Cerebellar cortex (tissue), 1 donor: ENCODE measurements at regions not wholly inside any gene's neighbourhood (a gene's known extent, or its start where the extent isn't known, plus 50 kb on each side); places are given as distances from the start of the nearest gene placed in this dataset.

Experiments
- DNase-seq: peaks from one replicate; pipeline ENCODE4 v3.0.0-alpha.2; 2015; ENCODE audit warnings: low spot score

DNA sequence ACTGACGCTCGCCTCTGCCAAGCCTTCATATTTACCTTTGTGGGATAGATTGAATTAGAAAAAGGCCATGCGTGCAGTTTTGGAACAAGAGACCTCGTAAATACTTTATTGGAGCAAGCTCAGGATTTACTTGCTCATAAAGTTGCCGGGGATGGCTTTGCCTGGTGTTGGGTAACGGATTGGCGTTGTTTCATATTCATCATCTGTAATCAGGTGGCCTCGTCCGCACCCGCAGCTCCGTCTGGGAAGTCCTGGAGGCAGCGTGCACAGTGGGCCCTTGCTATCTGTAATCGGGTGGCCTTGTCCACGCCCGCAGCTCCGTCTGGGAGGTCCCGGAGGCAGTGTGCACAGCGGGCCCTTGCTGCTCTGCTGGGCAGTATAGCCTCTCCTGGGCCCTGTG, 1209.3 kb downstream of the BRD1 start:
- DNase-seq: no peak

DNA sequence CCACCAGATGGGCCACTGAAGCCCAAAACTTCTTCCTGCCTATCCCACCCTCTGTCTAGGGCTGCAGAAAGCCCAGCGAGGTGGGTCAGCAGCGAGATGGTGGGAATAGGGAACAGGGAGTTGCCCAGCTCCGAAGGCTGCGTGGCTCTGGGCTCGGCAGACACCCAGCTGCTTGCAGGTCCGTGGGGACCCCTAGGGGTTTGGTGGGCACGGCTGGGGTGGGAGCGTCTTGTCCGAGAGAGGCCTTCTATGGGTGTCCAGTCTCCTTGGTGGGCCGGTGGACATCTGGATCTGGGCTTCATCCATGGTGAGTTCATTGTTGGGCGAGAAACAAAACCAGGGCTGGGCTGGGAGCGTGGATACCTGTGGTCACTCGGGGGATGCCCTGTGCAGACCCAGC, 1211.0 kb downstream of the BRD1 start:
- DNase-seq: no peak

DNA sequence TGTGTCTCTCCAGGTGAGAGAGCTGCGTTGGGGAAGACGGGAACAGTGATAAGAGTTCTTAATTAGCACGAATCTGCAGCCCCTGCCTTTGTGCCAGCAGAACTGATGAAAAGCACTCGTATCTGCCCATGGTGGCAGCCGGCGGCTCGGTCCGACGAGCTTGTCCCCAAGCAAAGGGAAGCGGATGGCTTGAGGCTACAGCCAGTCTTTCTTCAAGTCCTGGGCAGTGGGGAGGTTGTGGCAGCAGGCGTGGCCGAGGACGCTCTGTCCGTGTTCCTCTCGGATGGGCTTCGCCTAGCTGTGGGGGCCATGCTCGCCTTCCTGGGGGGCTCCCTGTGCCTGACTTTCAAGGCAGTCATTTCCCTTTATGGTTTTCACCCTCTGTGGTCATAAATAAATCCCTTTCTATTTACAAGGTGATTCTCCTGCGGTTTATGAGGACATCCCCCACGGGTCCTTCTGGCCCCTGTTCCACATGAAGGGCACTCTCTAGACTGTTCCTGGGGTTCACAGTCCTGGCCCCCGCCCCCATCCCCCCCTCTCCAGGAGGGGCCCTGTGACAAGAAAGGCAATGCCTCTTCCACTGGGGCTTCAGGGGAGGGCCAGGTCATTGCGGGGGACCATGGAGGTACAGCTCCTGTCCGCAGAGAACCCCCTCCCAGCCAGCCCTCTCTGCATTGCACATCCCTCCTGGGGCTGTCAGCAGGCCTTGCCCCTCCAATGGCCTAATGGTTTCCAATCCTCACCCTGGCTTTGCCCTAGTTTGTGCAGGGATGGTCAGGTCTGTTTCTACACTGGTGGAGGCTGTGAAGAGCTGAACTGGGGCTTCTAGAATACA, 1212.3 kb downstream of the BRD1 start:
- DNase-seq: no peak

DNA sequence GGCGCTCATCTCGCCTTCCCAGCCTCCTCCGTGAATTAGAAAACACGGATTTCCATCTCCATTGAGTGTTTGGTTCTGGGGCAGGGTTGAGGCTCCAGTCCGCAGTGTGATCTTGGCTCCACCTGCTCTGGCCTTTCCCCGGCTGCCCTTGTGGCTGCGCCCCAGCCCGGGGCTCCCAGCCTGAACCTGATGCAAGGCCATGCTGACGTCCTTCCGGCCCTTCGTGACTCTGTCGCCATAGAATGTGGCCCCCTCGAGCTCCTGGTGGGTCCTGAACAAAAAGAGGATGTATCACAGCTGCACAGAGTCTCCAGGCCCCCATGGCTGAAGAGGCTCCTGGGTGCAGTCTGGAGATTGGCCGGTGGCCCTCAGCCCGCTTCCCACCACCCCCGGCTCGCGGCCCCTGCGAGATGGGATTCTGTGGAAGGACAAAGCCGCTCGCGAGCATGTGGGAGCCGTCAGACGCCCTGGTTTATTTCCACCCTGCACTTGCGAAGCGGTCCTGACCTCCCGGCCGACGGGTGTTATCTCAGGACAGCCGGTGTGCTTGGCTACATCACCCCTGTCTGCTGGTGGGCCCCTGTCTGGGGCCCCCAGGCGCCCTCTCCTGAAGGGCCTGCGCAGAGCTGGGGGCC, 1214.0 kb downstream of the BRD1 start:
- DNase-seq: no peak

DNA sequence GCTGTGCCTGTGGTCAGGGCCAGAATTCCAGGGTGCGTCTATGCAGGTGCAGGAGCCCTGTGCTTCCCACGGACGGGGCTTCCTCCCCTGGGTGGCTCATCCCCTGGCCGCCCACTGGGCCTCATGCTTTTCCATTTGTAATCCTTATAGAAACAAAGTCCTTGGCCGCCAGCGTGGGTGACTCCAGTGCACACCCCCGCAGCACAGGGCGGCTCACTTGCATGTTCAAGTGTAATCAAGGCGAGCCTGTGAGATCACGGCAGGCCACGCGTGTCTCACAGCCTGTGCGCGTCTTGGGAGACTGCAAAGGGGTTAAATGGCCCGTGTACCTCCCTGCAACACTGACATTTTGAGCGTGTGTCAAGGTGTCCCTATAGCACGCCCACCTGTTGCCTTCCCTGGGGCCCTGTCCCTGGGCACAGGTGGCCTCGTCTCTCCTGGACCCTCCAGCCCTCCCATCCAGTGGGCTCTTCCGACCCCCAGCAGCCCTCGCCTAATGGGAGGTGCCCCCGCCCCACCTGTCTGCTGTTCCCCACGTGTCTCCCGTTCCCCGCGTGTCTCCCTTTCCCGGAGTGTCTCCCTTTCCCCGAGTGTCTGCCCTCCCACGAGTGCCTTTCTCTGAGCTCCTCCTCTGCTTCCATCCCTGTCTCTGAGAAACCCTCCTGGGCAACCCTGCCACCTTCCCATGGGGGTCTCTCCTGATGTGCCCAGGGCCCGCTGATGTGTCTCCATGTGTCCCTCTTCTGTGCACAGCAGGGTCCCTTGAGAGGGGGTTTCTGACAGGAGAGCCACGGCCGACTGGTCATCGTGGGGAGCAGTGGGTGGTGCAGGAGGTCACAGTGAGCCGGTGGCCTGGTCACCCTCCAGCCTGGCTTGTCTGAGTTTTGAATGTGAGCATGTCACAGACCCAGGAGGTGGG, 1215.3 kb downstream of the BRD1 start:
- no peak for DNase-seq

DNA sequence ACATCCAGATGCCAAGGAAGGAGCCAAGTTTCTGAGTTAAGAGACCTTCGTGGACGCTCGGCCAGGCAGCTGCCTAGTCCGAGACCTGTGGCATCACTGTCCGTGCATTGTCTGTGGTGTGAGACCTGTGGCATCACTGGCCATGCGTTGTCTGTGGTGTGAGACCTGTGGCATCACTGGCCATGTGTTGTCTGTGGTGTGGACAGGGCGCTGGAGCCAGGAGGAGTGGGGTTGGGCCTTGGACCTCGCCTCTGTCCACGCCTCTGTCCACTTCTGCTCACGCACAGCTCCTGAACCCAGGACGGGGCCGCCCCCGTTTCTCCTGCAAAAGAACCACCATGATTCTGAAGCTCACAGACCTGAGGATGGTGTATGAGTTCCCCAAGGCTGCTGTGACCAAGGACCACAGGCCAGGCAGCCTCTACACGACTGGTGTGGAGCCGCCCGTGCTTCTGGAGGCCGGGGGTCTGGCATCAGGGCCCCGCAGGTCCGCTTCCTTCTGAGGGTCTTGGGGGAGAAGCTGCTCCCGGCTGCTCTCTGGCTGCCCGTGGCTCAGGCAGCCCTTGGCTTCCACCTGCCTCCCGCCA, 1218.3 kb downstream of the BRD1 start:
- DNase-seq: no peak

DNA sequence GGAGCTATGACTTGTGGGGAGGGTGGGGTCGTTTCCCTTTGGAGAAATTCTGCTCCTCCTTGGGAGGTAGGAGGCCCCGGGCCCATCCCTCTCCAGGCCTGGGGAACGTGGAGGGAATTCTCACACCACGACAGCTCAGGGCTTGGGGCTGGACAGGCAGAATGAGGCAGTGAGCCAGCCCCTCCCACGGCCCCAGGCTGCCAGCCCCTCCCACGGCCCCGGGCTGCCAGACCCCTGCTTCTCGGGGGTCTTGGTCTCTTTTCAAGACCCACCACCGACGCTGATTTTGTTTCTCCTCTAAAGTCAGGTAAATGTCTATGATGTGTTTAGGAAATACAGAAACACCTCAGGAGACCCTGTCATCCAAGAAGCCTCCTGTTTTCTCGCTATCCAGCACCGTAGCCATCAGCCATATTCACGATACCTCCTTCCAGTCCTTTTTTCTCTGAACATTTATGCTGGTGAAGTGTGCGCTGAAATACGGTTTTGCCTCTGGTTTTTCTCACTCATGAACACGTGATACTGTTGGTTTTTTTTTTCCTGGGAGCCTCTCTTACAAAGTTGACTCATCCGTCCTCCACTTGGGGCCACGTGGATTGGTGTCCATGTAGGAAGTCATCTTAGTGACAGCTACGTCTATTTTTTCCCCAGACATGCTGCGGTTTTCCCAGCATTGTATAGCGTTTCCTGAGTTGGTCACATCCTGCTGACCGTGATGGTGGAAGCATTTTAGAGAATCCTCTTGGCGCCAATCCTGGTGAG, 1219.6 kb downstream of the BRD1 start:
- DNase-seq: no peak

DNA sequence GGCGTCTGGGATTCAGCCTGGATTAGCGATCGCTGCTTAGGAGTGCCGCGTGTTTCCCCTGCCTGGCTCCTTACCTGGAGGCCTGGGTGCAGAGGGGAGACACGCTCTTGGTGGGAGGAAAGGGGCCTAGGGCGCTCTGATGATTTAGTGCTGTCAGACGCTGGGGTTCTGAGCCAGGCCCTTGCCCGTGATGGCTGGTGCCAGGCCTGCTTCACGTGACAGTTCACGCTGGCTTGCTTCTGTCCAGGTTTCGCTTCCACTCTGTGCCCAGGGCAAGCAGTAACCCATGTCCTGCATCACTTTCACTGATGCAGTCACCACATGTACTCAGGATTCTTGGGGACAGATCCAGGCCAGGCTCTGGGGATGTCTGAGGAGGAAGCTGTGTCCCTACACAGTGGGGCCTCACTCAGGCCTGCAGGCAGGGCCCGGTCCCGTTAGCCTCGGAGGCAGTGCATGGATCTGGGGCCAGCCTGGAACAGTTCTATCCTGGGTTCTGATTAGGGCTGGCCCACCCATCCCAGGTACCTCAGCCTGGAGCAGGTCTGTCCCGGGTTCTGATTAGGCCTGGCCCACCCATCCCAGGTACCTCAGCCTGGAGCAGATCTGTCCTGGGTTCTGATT, 1220.9 kb downstream of the BRD1 start:
- no peak for DNase-seq

DNA sequence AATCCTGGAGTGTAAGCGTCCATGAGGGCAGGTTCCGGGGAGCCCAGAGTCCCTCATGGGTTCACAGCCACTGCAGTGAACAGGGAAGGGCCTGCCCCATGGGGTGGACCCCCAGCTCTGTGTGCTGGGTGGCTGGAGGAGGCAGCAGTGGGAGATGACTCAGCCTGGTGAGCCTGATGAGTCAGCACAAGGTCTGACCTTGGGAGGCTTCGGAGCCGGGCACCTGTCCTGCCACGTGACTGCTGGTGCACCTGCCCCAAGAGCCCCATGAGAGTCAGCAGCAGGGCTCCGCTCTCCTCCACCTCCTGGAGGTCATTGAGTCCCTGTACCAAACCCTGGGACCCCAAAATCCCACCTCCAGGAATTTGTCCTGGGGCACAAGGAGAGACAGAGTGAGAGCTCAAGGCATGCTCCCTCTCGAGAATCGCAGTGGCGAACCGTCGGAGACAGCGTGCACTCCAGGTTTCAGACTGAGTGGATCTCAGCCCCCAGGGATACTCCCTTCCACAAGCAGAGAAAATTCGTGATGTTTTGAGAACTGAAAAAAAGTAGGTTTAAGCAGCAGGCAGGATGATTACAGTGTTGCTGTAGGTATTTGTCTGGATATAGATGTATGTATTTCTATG, 1221.7 kb downstream of the BRD1 start:
- DNase-seq: no peak

DNA sequence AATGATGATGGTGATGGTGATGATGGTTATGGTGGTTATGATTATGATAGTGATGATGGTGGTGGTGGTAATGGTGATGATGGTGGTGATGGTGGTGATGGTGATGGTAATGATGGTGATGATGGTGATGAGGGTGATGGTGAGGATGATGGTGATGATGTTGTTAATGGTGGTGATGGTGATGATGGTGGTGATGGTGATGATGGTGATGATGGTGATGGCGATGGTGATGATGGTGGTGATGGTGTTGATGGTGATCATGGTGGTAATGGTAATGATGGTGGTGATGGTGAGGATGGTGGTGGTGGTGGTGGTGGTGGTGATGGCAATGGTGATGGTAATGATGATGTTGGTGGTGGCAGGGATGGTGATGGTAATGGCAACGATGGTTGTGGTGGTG, 1222.5 kb downstream of the BRD1 start:
- DNase-seq: no peak

DNA sequence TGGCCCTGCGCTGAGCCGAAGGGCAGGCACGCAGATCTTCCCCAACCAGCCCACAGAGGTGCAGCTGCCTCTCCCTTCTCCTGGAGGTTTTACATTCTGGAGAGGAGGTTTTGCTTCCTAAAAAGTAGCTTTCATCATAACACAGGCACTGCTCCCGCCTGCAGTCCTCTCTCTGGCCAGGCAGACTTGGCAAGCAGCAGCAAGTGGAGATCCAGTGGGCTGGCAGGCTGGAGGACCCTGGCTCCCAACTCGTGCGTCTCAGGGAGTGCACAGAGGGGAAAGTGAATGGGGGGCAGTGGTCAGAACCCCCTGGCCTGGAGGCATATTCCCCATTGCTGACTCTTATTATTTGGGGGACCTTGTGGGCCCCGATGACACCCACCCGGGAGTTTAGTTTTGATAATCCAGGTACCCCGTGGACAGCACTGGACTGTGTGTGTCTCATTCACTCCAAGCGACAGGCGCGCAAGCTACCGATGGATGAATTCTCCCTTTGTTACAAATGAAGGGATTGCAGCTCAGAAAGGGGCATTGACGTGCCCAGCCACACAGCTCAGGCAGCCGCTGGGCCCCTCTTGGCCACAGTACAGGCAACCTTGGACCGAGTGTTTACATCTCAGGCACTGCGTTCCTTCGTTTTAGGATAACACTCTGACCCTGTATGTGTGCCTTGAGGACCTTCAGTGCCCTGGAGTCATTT, 1223.9 kb downstream of the BRD1 start:
- DNase-seq: no peak

DNA sequence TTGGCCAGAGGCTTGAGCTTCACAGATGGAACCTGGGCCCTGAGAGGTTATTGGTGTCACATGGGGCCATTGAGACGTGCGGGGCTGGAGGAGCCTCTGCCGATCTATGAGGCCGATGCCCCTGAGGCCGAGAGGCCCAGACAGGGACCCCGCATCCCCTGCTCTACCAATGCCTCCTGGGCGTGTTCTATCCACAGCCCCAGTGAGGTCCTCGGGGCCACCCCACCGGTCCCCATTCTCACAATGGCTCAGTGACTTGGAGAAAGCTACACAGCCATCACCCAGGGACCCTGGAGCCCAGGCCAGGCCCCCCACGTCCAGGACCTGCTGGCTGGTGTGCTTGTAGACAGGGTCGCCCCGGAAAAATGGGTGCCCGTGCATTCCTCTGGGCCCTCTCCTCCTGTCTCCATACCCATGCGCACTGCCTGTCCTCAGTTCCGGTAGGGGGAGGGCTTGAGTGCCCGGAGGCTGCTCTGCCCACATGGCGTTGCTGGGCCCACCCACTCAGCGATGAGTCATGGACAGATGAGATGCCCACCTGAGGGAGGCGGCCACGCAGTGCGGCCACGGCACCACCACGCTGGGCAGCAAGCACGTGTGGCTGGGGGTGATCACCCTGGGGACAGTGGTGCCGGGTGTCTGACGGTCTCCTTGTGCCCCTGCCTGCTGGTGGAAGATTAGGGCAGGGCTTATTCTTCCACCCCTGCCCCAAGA, 1224.7 kb downstream of the BRD1 start:
- no peak for DNase-seq

DNA sequence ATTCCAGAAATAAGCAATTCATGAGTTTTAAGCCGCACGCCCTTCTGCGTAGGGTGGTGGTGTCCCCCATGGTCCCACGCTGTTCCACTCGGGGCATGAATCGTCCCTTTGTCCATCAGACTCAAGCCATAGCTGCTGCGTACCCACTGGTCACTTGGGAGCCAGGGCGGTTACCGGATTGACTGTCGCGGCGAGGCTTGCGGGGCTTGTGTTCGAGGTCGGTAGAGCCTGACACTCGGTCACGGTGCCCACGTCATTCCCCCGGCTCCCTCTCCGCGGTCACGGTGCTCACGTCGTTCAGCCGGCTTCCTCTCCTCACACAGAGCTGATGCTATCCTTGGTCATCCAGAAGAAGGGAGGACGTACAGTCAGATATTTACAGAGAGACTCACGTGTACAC, 1227.0 kb downstream of the BRD1 start:
- DNase-seq: no peak

DNA sequence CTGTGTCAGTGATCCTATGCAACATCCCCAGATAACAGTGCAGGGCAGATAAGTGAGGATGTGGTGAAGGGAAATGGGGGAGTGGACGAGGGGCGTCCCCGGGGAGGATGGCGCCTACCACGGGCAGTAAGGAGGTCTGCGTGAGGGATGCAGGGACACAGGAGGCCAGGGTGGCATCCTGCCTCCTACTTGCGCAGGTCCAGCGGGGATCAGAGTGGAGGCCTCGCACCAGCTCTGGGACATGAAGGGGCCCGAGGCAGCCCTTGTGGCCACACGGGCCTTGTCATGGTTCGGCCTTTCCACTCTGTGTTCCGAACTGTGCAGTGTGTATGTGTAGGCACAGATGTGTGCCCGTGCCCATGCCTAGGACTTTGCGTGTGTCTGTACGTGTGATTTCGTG, 1227.5 kb downstream of the BRD1 start:
- DNase-seq: no peak

DNA sequence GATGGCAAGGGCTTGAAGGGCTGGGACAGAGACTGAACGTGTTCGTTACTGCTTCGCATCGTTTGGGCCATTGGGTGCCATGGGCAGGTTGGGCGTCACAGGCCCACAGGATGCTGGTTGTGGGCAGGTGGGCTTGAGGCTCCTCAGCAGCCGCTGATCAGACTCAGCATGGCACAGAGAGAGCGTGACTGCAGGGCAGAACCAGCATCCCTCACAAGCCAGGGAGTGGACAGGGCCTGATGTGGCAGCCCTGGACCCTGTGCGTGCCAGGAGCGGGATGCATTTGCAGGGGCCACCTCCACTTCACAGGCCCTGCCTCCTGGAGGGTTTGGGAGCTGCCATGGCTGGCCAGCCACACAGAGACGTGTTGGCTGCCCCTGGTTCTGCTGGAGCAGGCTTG, 1228.3 kb downstream of the BRD1 start:
- no peak for DNase-seq

DNA sequence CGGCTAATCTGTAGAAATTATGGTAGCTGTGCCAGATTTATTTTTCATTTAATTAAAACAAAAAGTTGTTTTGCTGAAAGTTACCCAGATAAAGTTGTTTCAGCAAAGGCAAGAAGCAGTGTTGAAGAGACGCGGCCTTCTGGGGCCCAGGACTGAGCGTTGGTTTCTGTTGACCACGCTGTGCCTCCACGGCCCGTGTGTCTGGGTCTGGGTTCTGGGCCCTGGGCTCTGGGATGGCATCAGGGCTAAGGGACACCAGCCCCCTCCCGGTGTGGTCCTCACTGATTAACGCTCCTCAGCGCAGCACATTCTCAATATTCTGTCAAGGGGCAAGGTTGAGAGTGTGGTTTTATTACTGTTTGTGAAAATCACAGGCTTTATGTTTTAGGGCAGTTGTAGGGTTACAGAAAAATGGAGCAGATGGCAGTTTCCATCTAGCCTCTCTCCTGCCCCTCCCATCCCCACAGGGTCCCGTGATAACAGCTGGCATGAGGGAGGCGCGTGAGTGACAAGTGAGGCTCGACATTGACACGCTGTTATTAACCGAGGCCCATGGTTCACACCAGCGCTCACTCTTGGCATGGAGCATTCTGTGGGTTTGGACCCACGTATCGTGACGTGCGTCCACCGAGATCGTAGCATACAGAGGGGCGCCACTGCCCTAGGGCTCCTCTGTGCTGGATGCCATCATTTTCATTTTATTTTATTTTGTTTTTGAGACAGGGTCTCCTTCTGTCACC, 1231.4 kb downstream of the BRD1 start:
- no peak for DNase-seq

DNA sequence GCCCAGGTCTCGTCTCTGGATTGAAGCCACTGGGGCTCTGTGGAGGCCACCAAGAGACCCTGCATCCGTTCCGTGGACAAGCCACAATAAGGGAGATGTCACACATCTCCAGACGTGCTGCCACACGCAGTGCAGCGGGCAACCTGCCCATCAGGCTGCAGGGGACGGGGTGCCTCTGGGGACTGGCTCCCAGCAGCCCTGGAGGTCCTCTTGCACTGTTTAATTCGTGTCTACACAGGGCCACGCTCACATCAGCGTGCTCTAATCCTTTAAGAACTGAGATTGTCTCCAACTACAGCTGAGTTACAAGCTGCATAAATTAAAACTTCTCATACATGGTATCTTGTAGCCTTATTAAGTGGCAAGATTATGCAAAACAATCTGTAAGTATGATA, 1232.2 kb downstream of the BRD1 start:
- DNase-seq: no peak

DNA sequence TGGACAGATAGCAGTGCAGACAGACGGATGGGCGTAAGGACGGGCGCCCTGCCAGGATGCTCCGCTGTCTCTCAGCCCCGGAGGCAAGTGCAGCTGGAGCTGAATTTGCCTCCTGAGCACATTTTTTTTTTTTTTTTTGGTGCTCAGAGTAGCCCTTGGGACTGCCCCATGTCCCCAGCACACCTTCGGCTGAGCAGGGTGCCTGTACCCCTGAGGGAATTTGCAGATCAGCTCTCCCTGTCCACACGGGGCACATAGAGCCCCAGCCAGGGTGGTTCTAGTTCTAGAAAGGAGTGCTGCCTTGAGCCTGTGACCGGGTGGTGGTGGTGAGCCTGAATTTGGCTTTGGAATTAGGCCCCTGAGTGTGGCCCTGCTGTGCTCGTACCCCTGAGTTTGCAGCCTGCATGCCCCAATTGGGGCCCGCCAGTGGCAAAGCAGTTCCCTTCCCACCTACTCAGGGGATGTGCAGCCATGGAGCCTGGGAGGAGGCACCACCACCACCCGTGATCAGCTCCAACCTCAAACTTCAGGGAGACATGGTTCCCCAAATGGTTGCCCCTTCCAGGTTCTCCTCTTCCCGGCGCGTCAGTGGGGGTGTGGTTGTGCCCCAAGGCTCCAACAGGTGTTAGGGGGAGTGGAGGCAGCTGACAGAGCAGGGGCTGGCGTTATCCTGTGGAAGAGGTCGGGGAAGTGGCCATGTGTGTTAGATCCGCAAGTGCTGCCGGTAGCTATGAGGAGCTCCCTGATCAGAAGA, 1232.7 kb downstream of the BRD1 start:
- no peak for DNase-seq
